H1 (cell line): ENCODE measurements at regions not wholly inside any gene's neighbourhood (a gene's known extent, or its start where the extent isn't known, plus 50 kb on each side); places are given as distances from the start of the nearest gene placed in this dataset.

Experiments used
- CTCF ChIA-PET: fragments of 300-600 bp; sonication (Branson Sonifier 250); formaldehyde crosslinking; loops from one replicate; lab custom pipeline; 2021; ENCODE audit not compliant: partially characterized antibody; lab: Charles Lee
- POLR2A ChIA-PET: fragments of 300-600 bp; sonication (Branson Sonifier 250); formaldehyde crosslinking; loops from one replicate; lab custom pipeline; 2021; ENCODE audit warnings: inconsistent platforms; ENCODE audit not compliant: partially characterized antibody; lab: Charles Lee
- DNase-seq, 2 experiments: peaks; one replicate each; pipeline versions ENCODE4 v3.0.0 to v3.0.0-alpha.2; 2010 to 2022; ENCODE audit warnings: low spot score in 2 of 2, low read depth in 1 of 2, mixed read lengths in 1 of 2
- FAIRE-seq: peaks from 2 replicates; lab custom pipeline; 2011; peaks lifted over from hg19 to GRCh38; lab: Jason Lieb, UNC
- H2AFZ ChIP-seq: 2 replicates; pipeline ENCODE4 v1.8.1; 2012; ENCODE audit warnings: low read length, inconsistent platforms
- H2AK5ac ChIP-seq: 2 replicates; pipeline ENCODE4 v1.6.1; 2013; ENCODE audit warnings: low read depth, low read length
- H2BK120ac ChIP-seq: replicated peaks from 2 replicates; pipeline ENCODE3; 2013; ENCODE audit warnings: low read depth, low read length, inconsistent platforms
- H2BK12ac ChIP-seq: 2 replicates; pipeline ENCODE4 v1.6.1; 2013; ENCODE audit warnings: low read depth, low read length
- H2BK15ac ChIP-seq: 2 replicates; pipeline ENCODE4 v1.6.1; 2013; ENCODE audit warnings: low read length
- H2BK20ac ChIP-seq: 2 replicates; pipeline ENCODE4 v1.6.1; 2013; ENCODE audit warnings: low read length
- H2BK5ac ChIP-seq: 2 replicates; pipeline ENCODE4 v1.6.1; 2013; ENCODE audit warnings: low read depth, low read length
- H3K14ac ChIP-seq: 2 replicates; pipeline ENCODE4 v1.6.1; 2013; ENCODE audit warnings: inconsistent platforms; ENCODE audit not compliant: insufficient read length
- H3K18ac ChIP-seq: 2 replicates; pipeline ENCODE4 v1.6.1; 2013; ENCODE audit warnings: low read length; ENCODE audit errors: extremely low read depth
- H3K23ac ChIP-seq: 2 replicates; pipeline ENCODE4 v1.6.1; 2013; ENCODE audit warnings: inconsistent platforms; ENCODE audit not compliant: insufficient read length
- H3K23me2 ChIP-seq: 2 replicates; pipeline ENCODE4 v1.6.1; 2013; ENCODE audit warnings: low read depth, low read length
- H3K27ac ChIP-seq: 2 replicates; pipeline ENCODE4 v1.6.1; 2011; ENCODE audit warnings: low read depth, low read length, inconsistent platforms
- H3K27me3 ChIP-seq, 4 experiments: replicated peaks in 1 of 4; 1 replicate in 1 of 4; 2 replicates in 3 of 4; pipeline versions ENCODE4 v1.6.1 to v1.8.1; 2011 to 2013; ENCODE audit warnings: low read length in 3 of 4, mild to moderate bottlenecking in 3 of 4, inconsistent platforms in 2 of 4, mixed read lengths in 2 of 4, moderate library complexity in 1 of 4; ENCODE audit not compliant: control insufficient read depth in 3 of 4, insufficient read depth in 3 of 4; ENCODE audit errors: extremely low read depth in 1 of 4
- H3K36me3 ChIP-seq, 4 experiments: 2 replicates each; pipeline versions ENCODE4 v1.6.1 to v1.8.1; 2011 to 2013; ENCODE audit warnings: mild to moderate bottlenecking in 4 of 4, low read length in 3 of 4, moderate library complexity in 2 of 4, control low read depth in 1 of 4, inconsistent platforms in 1 of 4; ENCODE audit not compliant: insufficient read depth in 4 of 4, control insufficient read depth in 2 of 4
- H3K4ac ChIP-seq: replicated peaks from 2 replicates; pipeline ENCODE3; 2013; ENCODE audit warnings: low read length, low read depth, mixed read lengths, inconsistent platforms; ENCODE audit not compliant: insufficient read length
- H3K4me1 ChIP-seq, 4 experiments: replicated peaks in 1 of 4; 1 replicate in 1 of 4; 2 replicates in 3 of 4; pipeline versions ENCODE4 v1.6.1 to v1.8.1; 2011 to 2013; ENCODE audit warnings: low read length in 3 of 4, inconsistent platforms in 2 of 4, mixed read lengths in 1 of 4; ENCODE audit not compliant: insufficient read depth in 4 of 4, control insufficient read depth in 3 of 4
- H3K4me2 ChIP-seq, 2 experiments: 2 replicates each; pipeline versions ENCODE4 v1.6.1 to v1.8.1; 2011 to 2013; ENCODE audit warnings: low read depth in 2 of 2, low read length in 2 of 2, control low read depth in 1 of 2, inconsistent platforms in 1 of 2, mild to moderate bottlenecking in 1 of 2; ENCODE audit not compliant: insufficient read depth in 1 of 2
- H3K4me3 ChIP-seq, 4 experiments: fragments of 200-600, 300-600 bp in 1 of 4; sonication (generic), shearing (Covaris generic), sonication (Bioruptor Twin) in 1 of 4; 2 replicates each; pipeline versions ENCODE4 v1.5.1 to v1.8.1; 2011 to 2016; ENCODE audit warnings: low read length in 4 of 4, low read depth in 3 of 4, control low read depth in 2 of 4, inconsistent platforms in 2 of 4, mild to moderate bottlenecking in 2 of 4, mixed read lengths in 1 of 4, moderate library complexity in 1 of 4; ENCODE audit not compliant: insufficient read depth in 2 of 4; ENCODE audit errors: extremely low read depth in 1 of 4
- H3K56ac ChIP-seq: replicated peaks from 2 replicates; pipeline ENCODE3; 2013; ENCODE audit warnings: low read depth, mild to moderate bottlenecking, mixed read lengths, low read length, inconsistent platforms; ENCODE audit not compliant: insufficient read length
- H3K79me1 ChIP-seq: 2 replicates; pipeline ENCODE4 v1.6.1; 2013; ENCODE audit warnings: low read depth, low read length, control low read depth
- H3K79me2 ChIP-seq, 2 experiments: 2 replicates each; pipeline versions ENCODE4 v1.6.1 to v1.8.1; 2012 to 2013; ENCODE audit warnings: low read length in 2 of 2, mild to moderate bottlenecking in 2 of 2, inconsistent platforms in 1 of 2; ENCODE audit not compliant: insufficient read depth in 2 of 2, control insufficient read depth in 1 of 2
- H3K9ac ChIP-seq, 4 experiments: replicated peaks in 1 of 4; 1 replicate in 1 of 4; 2 replicates in 3 of 4; pipeline versions ENCODE4 v1.6.1 to v1.8.1; 2011 to 2013; ENCODE audit warnings: low read depth in 3 of 4, low read length in 3 of 4, control low read depth in 2 of 4, mild to moderate bottlenecking in 2 of 4, moderate library complexity in 2 of 4, inconsistent platforms in 1 of 4; ENCODE audit errors: extremely low read depth in 1 of 4
- H3K9me3 ChIP-seq, 2 experiments: 2 replicates each; pipeline versions ENCODE4 v1.6.1 to v1.8.1; 2012 to 2013; ENCODE audit warnings: mild to moderate bottlenecking in 2 of 2, moderate library complexity in 2 of 2, control low read depth in 1 of 2, inconsistent platforms in 1 of 2, low read depth in 1 of 2, low read length in 1 of 2, mixed read lengths in 1 of 2; ENCODE audit not compliant: insufficient read depth in 2 of 2
- H4K20me1 ChIP-seq, 2 experiments: replicated peaks in 1 of 2; 2 replicates each; pipeline versions ENCODE3 to v1.8.1; 2011 to 2013; ENCODE audit warnings: inconsistent platforms in 2 of 2, low read length in 2 of 2, mild to moderate bottlenecking in 1 of 2; ENCODE audit not compliant: insufficient read depth in 2 of 2, control insufficient read depth in 1 of 2
- H4K5ac ChIP-seq: 2 replicates; pipeline ENCODE4 v1.6.1; 2013; ENCODE audit warnings: low read length, low read depth, mixed read lengths, inconsistent platforms; ENCODE audit not compliant: insufficient read length
- H4K8ac ChIP-seq: 2 replicates; pipeline ENCODE4 v1.8.0; 2013; ENCODE audit warnings: mild to moderate bottlenecking, moderate library complexity, low read length, inconsistent platforms; ENCODE audit not compliant: insufficient read depth; ENCODE audit errors: extremely low read depth
- H4K91ac ChIP-seq: replicated peaks from 2 replicates; pipeline ENCODE3; 2013; ENCODE audit warnings: low read length, mixed read lengths, inconsistent platforms; ENCODE audit not compliant: insufficient read length
- ATF2 ChIP-seq: IDR thresholded peaks from 2 replicates; pipeline ENCODE4 v1.6.1; 2012; ENCODE audit warnings: low read length, inconsistent platforms
- ATF3 ChIP-seq: IDR thresholded peaks from 2 replicates; pipeline ENCODE4 v1.6.1; 2011; ENCODE audit warnings: low read depth, mild to moderate bottlenecking, low read length; ENCODE audit not compliant: insufficient read depth
- CTBP2 ChIP-seq: IDR thresholded peaks from 2 replicates; pipeline ENCODE4 v1.7.0; 2011; ENCODE audit warnings: borderline replicate concordance, mild to moderate bottlenecking, moderate library complexity, mixed read lengths, low read length; ENCODE audit not compliant: insufficient read depth, insufficient read length
- E2F6 ChIP-seq: IDR thresholded peaks from 2 replicates; pipeline ENCODE4 v1.6.1; 2012; ENCODE audit warnings: inconsistent platforms
- EGR1 ChIP-seq: IDR thresholded peaks from 2 replicates; pipeline ENCODE4 v1.6.1; 2011; ENCODE audit warnings: low read depth, low read length, borderline replicate concordance
- FOSL1 ChIP-seq: IDR thresholded peaks from 2 replicates; pipeline ENCODE4 v1.6.1; 2011; ENCODE audit warnings: mild to moderate bottlenecking, low read depth, low read length, moderate library complexity; ENCODE audit not compliant: insufficient read depth
- PHF8 ChIP-seq: fragments of 200-600 bp; sonication (generic); conservative IDR thresholded peaks from 2 replicates; pipeline ENCODE4 v1.7.1; 2012; ENCODE audit warnings: low read depth, mild to moderate bottlenecking, inconsistent platforms, low read length, moderate library complexity
- RNF2 ChIP-seq: fragments of 200-900, 300-1000 bp; sonication (generic); IDR thresholded peaks from 2 replicates; pipeline ENCODE4 v1.7.1; 2016; ENCODE audit warnings: borderline replicate concordance, low read depth, mild to moderate bottlenecking, antibody characterized with exemption, low read length; ENCODE audit not compliant: poor library complexity, severe bottlenecking; ENCODE audit errors: missing control alignments
- TAF7 ChIP-seq: optimal IDR thresholded peaks from 2 replicates; pipeline ENCODE3; 2011; ENCODE audit warnings: low read depth, mild to moderate bottlenecking, inconsistent platforms, low read length, moderate library complexity, borderline replicate concordance
- TCF12 ChIP-seq: IDR thresholded peaks from 2 replicates; pipeline ENCODE4 v1.6.1; 2011; ENCODE audit warnings: low read depth, mild to moderate bottlenecking, low read length
- WGBS, 2 experiments: shearing (Covaris generic) in 1 of 2; methylation state at CpG; one replicate each; pipeline versions ENCODE4 v1.1.6 to v1.1.7; 2013 to 2015; ENCODE audit warnings: low lambda C conversion rate in 2 of 2, mixed read lengths in 2 of 2, inconsistent platforms in 1 of 2, low coverage in 1 of 2, missing lambda C conversion rate in 1 of 2; ENCODE audit not compliant: insufficient replicate concordance in 2 of 2, insufficient coverage in 1 of 2, insufficient read length in 1 of 2; ENCODE audit errors: extremely low coverage in 1 of 2, missing lambda C conversion rate in 1 of 2; 5-methylcytosine and 5-hydroxymethylcytosine counted together

GRCh38 chr22:49398115-49398514 lies 429.6 kb downstream of the BRD1 start:
- no peaks in the 10 kb centered on the region for H3K27me3 ChIP-seq
- H3K14ac ChIP-seq: no peak overlapping the region
- H3K4me1 ChIP-seq: no peaks in the 10 kb centered on the region; a peak in 2 of 7 replicates
- no peak overlapping the region for H2BK20ac ChIP-seq
- no peak overlapping the region for H2AFZ ChIP-seq
- H3K79me1 ChIP-seq: no peaks in the 10 kb centered on the region
- no peak overlapping the region for H4K91ac ChIP-seq
- no peak overlapping the region for H2BK15ac ChIP-seq
- H4K8ac ChIP-seq: no peak overlapping the region
- ChIA-PET POLR2A (interaction anchor here (0.6 to 1.2 kb wide), 2 partner anchors 16 to 115 kb away, joined by 3 read pairs; no protein-coding TSS in a partner anchor), CTCF (interaction anchor here (0.9 to 2.2 kb wide), 8 partner anchors 8 to 328 kb away, joined by 3 to 6 read pairs (median 4); no protein-coding TSS in a partner anchor)
- no peak overlapping the region for H3K4me3 ChIP-seq
- no peak overlapping the region for H4K5ac ChIP-seq
- H3K27ac ChIP-seq: no peak overlapping the region
- H3K9ac ChIP-seq: no peak overlapping the region
- no peak overlapping the region for H3K18ac ChIP-seq
- FAIRE-seq (no peak), DNase-seq (no peak)
- no peak overlapping the region for H3K23ac ChIP-seq
- no peak overlapping the region for H2AK5ac ChIP-seq
- WGBS, 2 experiments: 88% methylated on average over 11 of the region's 17 CpGs; no CpG with 5 or more reads in 1 of the 2 experiments
- no peak overlapping the region for H3K4me2 ChIP-seq
- H3K56ac ChIP-seq: no peak overlapping the region
- no peak overlapping the region for H2BK5ac ChIP-seq
- H3K9me3 ChIP-seq: no peaks in the 10 kb centered on the region
- H4K20me1 ChIP-seq: peaks cover 0 to 7% of the 10 kb centered on the region in 2 experiments
- no peak overlapping the region for H2BK12ac ChIP-seq
- peaks cover 8% of the 10 kb centered on the region; the same call in 1 of the 2 replicates for H3K23me2 ChIP-seq
- H2BK120ac ChIP-seq: no peak overlapping the region
- 0 out of 4 replicates have a peak, but pooled peaks cover 0 to 3% of the 10 kb centered on the region in 2 experiments for H3K79me2 ChIP-seq
- H3K36me3 ChIP-seq: no peaks in the 10 kb centered on the region
- no peak overlapping the region for H3K4ac ChIP-seq
- TF ChIP-seq TAF7 (no peak), TCF12 (no peak), ATF2 (no peak), CTBP2 (no peak), FOSL1 (no peak), ATF3 (no peak), PHF8 (no peak), E2F6 (no peak), RNF2 (no peak), EGR1 (no peak)
